Mesothelial cell of epicardium (in vitro differentiated cells): ENCODE measurements at regions not wholly inside any gene's neighbourhood (a gene's known extent, or its start where the extent isn't known, plus 50 kb on each side); places are given as distances from the start of the nearest gene placed in this dataset.

Experiments
- DNase-seq, 2 experiments: peaks; one replicate each; pipeline ENCODE4 v3.0.0; 2021; ENCODE audit warnings: low spot score in 2 of 2; ENCODE audit not compliant: unreplicated experiment in 2 of 2
- H3K27ac Mint-ChIP-seq: 2 replicates; pipeline ENCODE4 v1.8.0; 2021; ENCODE audit warnings: mixed read lengths
- H3K27me3 Mint-ChIP-seq: 2 replicates; pipeline ENCODE4 v1.8.0; 2021; ENCODE audit warnings: low read depth, mixed read lengths
- H3K36me3 Mint-ChIP-seq: 2 replicates; pipeline ENCODE4 v1.8.0; 2021; ENCODE audit warnings: mixed read lengths
- H3K4me1 Mint-ChIP-seq: 2 replicates; pipeline ENCODE4 v1.8.0; 2021; ENCODE audit warnings: mixed read lengths
- H3K4me3 Mint-ChIP-seq: 2 replicates; pipeline ENCODE4 v1.8.0; 2021; ENCODE audit warnings: mild to moderate bottlenecking, moderate library complexity, mixed read lengths
- H3K9me3 Mint-ChIP-seq: 2 replicates; pipeline ENCODE4 v1.8.0; 2021; ENCODE audit warnings: mixed read lengths
- TF ChIP-seq, protein P1 (sequence below): fragments of 200-600 bp; sonication (generic); IDR thresholded peaks from one replicate; pipeline ENCODE4 v1.5.0; 2021; ENCODE audit warnings: antibody characterized with exemption; ENCODE audit not compliant: unreplicated experiment

DNA sequence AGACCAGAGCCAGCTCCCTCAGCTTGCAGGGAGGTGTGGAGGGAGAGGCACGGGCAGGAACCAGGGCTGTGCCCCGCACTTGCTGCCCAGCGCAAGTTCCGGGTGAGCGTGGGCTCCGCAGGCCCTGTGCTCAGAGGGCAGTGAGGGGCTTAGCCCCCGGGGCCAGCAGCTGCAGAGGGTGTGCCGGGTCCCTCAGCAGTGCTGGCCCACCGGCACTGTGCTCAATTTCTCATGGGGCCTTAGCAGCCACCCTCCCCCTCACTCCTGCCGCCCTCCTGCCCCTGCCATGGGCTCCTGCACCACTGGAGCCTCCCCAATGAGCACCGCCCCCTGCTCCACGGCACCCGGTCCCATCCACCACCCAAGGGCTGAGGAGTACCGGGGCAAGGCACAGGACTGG is 104.6 kb upstream of the SRD5A3 start:
- TF ChIP-seq, protein P1, sequence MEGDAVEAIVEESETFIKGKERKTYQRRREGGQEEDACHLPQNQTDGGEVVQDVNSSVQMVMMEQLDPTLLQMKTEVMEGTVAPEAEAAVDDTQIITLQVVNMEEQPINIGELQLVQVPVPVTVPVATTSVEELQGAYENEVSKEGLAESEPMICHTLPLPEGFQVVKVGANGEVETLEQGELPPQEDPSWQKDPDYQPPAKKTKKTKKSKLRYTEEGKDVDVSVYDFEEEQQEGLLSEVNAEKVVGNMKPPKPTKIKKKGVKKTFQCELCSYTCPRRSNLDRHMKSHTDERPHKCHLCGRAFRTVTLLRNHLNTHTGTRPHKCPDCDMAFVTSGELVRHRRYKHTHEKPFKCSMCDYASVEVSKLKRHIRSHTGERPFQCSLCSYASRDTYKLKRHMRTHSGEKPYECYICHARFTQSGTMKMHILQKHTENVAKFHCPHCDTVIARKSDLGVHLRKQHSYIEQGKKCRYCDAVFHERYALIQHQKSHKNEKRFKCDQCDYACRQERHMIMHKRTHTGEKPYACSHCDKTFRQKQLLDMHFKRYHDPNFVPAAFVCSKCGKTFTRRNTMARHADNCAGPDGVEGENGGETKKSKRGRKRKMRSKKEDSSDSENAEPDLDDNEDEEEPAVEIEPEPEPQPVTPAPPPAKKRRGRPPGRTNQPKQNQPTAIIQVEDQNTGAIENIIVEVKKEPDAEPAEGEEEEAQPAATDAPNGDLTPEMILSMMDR, result no peak
- Mint-ChIP-seq H3K9me3 (peaks cover 33% of the 10 kb centered on the region), H3K4me3 (no peak overlapping the region), H3K36me3 (peaks cover 7% of the 10 kb centered on the region), H3K4me1 (peaks cover 12% of the 10 kb centered on the region), H3K27me3 (no peaks in the 10 kb centered on the region), H3K27ac (no peak overlapping the region)
- no peak for DNase-seq

DNA sequence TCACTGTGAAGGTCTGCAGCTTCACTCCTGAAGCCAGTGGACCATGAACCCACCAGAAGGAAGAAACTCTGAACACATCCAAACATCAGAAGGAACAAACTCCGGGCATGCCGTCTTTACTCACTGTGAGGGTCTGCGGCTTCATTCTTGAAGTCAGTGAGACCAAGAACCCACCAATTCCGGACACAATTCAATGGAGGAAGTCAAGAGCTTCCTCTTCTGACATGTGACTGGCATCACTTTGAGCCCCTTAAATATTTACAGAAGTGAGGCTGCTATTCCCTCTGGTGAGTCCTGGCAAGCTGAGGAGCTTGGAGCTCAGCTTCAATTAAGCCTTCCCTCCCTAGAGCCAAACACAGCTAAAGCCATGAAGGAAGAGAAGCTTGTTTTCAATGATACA is 103.5 kb upstream of the SRD5A3 start:
- H3K27ac Mint-ChIP-seq, result no peak overlapping the region
- TF ChIP-seq, protein P1, result no peak
- H3K9me3 Mint-ChIP-seq, result peaks cover 24% of the 10 kb centered on the region
- H3K36me3 Mint-ChIP-seq, result peaks cover 7% of the 10 kb centered on the region
- H3K4me3 Mint-ChIP-seq, result no peak overlapping the region
- peaks cover 14% of the 10 kb centered on the region for H3K4me1 Mint-ChIP-seq
- DNase-seq, result no peak
- H3K27me3 Mint-ChIP-seq, result no peaks in the 10 kb centered on the region

DNA sequence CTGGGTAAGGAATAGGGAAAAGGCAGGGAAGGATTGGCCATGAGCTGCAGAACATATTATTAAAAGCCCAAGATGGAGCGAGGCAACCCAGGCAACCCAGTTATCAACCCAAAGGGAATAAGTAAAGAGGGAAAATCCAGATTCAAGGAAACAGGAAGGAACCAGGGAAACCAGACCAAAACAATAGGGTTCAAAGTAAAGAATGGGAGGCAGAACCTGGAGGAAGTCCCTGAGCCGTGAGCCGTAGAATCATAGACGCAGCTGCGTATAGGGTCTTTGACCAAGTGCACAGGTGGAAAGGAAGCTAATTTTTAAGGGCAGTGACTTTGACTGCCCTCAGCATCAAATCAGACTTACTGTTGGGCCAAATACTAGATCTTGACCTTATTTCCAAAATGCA is 98.5 kb upstream of the SRD5A3 start:
- no peak overlapping the region for H3K4me3 Mint-ChIP-seq
- no peaks in the 10 kb centered on the region for H3K36me3 Mint-ChIP-seq
- no peaks in the 10 kb centered on the region for H3K27me3 Mint-ChIP-seq
- peak overlapping the region; percentile 39 for H3K27ac Mint-ChIP-seq
- H3K4me1 Mint-ChIP-seq, result peaks cover 43% of the 10 kb centered on the region
- DNase-seq, result no peak
- TF ChIP-seq, protein P1, result no peak
- H3K9me3 Mint-ChIP-seq, result no peaks in the 10 kb centered on the region

DNA sequence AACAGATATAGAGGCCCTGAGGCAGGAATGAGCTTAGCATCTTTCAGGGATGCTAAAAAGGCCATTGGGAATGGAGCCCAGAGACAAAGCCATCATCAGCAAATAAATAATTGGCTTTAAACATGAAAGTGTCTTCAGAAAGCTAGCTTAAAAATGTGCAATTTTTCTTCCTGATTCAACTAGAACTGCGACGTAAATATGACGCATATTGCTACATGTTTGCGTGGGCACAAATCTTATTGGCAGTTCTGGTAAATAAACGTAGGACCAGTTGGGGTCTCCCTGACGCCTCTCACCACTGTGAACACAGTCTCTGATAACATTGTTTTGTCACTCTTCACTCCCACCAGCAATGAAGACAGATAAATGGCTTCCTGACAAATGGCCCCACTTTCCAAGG is 97.3 kb upstream of the SRD5A3 start:
- Mint-ChIP-seq H3K9me3 (no peaks in the 10 kb centered on the region), H3K36me3 (no peaks in the 10 kb centered on the region), H3K27me3 (no peaks in the 10 kb centered on the region), H3K4me1 (peaks cover 43% of the 10 kb centered on the region), H3K4me3 (no peak overlapping the region), H3K27ac (peak overlapping the region; percentile 85)
- TF ChIP-seq, protein P1, result no peak
- DNase-seq, result no peak

DNA sequence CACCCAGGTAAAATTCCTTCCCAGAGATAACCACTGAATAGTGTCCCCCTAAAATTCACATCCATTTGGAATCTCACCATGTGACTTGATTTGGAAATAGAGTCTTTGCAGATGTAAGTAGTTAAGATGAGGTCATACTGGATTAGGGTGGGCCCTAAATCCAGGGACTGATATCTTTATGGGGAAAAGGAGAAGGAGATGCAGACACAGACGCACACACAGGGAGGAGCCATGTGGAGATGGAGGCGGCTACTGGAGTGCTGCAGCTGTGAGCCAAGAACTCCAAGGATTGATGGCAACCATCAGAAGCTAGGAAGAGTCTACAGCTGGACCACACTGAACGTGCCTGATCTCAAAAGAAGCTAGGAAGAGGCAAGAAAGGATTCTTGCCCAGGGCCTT is 96.6 kb upstream of the SRD5A3 start:
- no peaks in the 10 kb centered on the region for H3K36me3 Mint-ChIP-seq
- H3K27me3 Mint-ChIP-seq, result no peaks in the 10 kb centered on the region
- peak overlapping the region; percentile 85 for H3K27ac Mint-ChIP-seq
- TF ChIP-seq, protein P1, result no peak
- H3K9me3 Mint-ChIP-seq, result no peaks in the 10 kb centered on the region
- DNase-seq, result no peak
- H3K4me3 Mint-ChIP-seq, result no peak overlapping the region
- H3K4me1 Mint-ChIP-seq, result peaks cover 41% of the 10 kb centered on the region

DNA sequence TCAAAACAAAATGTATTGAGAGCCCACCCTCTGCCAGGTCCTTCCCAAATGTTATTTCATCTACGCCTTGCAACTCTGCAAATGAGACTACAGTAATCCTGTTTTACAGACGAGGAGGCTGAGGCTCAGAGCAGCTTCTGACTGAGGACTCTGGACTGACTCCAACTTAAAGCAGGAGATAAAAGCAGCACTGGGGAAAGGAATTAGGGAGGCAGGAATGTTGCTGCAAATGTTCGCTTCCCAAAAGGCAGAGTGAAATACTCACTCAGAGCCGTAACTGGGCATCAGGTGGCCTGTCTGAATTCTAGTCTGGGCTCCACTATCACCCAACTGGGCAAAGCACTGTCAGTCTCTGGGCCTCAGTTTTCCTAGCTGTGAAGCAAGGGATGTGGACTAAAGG is 94.7 kb upstream of the SRD5A3 start:
- DNase-seq, result no peak
- TF ChIP-seq, protein P1, result no peak
- no peak overlapping the region for H3K4me3 Mint-ChIP-seq
- H3K27ac Mint-ChIP-seq, result peak overlapping the region; percentile 39
- no peaks in the 10 kb centered on the region for H3K36me3 Mint-ChIP-seq
- peaks cover 54% of the 10 kb centered on the region for H3K4me1 Mint-ChIP-seq
- H3K9me3 Mint-ChIP-seq, result no peaks in the 10 kb centered on the region
- no peaks in the 10 kb centered on the region for H3K27me3 Mint-ChIP-seq
